ENCODE measurements at regions not wholly inside any gene's neighbourhood (a gene's known extent, or its start where the extent isn't known, plus 50 kb on each side); places are given as distances from the start of the nearest gene placed in this dataset.

DNA sequence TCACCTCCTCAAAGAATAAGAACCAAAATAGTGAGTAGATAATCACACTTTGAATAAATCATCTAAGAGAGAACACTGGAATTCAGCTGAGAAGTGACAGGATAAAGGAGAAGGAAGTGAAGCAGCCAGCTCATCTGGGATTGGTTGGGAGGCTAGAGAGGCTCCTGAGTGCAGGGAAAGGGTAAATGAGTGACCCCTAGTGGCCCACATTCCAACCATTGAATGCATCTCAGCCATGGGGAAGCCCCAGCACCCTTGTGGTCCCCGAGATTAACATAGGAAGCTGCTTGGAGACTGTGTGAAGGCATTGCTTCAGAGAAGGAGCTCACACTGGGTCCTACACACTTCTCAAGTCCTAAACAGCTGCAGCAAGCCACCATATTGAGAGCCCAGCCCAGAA lies 82.3 kb downstream of the JRKL start:
- intact Hi-C loops (cut with DNase I; ENCODE audit: low total_unique reads) = no loop called here
- Histone ChIP-seq H3K4me1 (no peaks in the 10 kb centered on the region), H3K9me3 (peaks cover 4 to 20% of the 10 kb centered on the region in 2 donors), H3K27ac (no peak overlapping the region), H3K36me3 (no peaks in the 10 kb centered on the region), H3K4me3 (no peak overlapping the region), H3K27me3 (no peaks in the 10 kb centered on the region)
- TF ChIP-seq CTCF (IDR thresholded peaks at IDR 0.05) = no peak
- TF ChIP-seq POLR2AphosphoS5 (IDR thresholded peaks at IDR 0.05) = no peak
- no peak for TF ChIP-seq POLR2A (IDR thresholded peaks at IDR 0.05)
- no peak for DNase-seq (ENCODE audit: low spot score in 2 of 2)

DNA sequence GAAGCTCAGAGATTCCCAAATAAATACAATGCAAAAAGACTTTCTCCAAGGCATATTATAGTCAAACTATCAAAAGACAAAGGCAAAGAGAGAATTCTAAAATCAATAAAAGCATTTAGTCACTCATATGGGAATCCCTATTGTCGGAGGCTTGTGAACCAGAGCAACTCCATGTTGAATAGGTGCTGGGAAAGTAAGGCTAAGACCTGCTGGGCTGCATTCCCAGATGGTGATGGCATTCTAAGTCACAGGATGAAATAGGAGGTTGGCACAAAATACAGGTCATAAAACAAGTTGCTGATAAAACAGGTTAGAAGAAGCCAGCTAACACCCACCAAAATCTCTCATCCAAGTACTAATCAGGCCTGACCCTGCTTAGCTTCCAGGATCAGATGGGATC lies 84.5 kb downstream of the JRKL start:
- no peak overlapping the region for H3K4me3 ChIP-seq
- intact Hi-C loops (cut with DNase I; ENCODE audit: low total_unique reads) = no loop called here

GRCh38 chr11:96481204-96481603 lies 91.4 kb downstream of the JRKL start:
- no peak for DNase-seq (ENCODE audit: low spot score in 2 of 2)
- Histone ChIP-seq H3K9me3 (peaks cover 0 to 11% of the 10 kb centered on the region in 2 donors), H3K4me1 (no peaks in the 10 kb centered on the region), H3K27me3 (no peaks in the 10 kb centered on the region), H3K27ac (no peak overlapping the region), H3K4me3 (no peak overlapping the region), H3K36me3 (no peaks in the 10 kb centered on the region)
- TF ChIP-seq CTCF (IDR thresholded peaks at IDR 0.05) (no peak), POLR2AphosphoS5 (IDR thresholded peaks at IDR 0.05) (no peak), POLR2A (IDR thresholded peaks at IDR 0.05) (no peak)
- intact Hi-C loops (cut with DNase I; ENCODE audit: low total_unique reads) = no loop called here

More for the DNA sequence above, 84.5 kb downstream of the JRKL start:
- DNase-seq (ENCODE audit: low spot score in 2 of 2) = no peak
- H3K4me1 ChIP-seq = no peaks in the 10 kb centered on the region
- no peaks in the 10 kb centered on the region for H3K27me3 ChIP-seq
- no peaks in the 10 kb centered on the region for H3K36me3 ChIP-seq
- no peak for TF ChIP-seq POLR2A (IDR thresholded peaks at IDR 0.05)
- no peak for TF ChIP-seq CTCF (IDR thresholded peaks at IDR 0.05)
- no peak for TF ChIP-seq POLR2AphosphoS5 (IDR thresholded peaks at IDR 0.05)
- H3K9me3 ChIP-seq = peaks cover 4 to 26% of the 10 kb centered on the region in 2 donors
- no peak overlapping the region for H3K27ac ChIP-seq

GRCh38 chr11:96481771-96482170 lies 92.0 kb downstream of the JRKL start:
- no peak overlapping the region for H3K4me3 ChIP-seq
- DNase-seq (ENCODE audit: low spot score in 2 of 2) = no peak
- peaks cover 0 to 6% of the 10 kb centered on the region in 2 donors for H3K9me3 ChIP-seq
- no peak overlapping the region for H3K27ac ChIP-seq
- TF ChIP-seq POLR2A (IDR thresholded peaks at IDR 0.05) (no peak), POLR2AphosphoS5 (IDR thresholded peaks at IDR 0.05) (no peak), CTCF (IDR thresholded peaks at IDR 0.05) (no peak)
- no peaks in the 10 kb centered on the region for H3K4me1 ChIP-seq
- H3K36me3 ChIP-seq = no peaks in the 10 kb centered on the region
- H3K27me3 ChIP-seq = no peaks in the 10 kb centered on the region
- intact Hi-C loops (cut with DNase I; ENCODE audit: low total_unique reads) = no loop called here

DNA sequence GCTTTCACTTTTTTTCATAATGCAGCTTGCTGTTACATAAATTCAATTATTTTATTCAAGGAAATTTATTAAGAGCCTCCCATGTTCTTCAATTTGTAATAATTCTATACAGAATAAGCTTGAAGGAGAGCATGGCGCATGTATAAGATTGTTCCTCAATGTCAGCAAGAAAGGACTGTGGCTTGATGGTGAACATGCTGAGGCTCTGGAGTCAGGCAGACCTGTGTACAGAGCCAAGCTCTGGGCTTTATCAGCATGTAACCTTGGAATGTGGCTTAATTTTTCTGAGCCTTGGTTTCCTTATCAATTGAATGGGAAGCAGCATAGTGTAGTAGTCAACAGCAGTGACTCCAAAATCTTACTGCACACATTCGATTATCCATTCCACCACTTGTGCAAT lies 92.4 kb downstream of the JRKL start:
- Histone ChIP-seq H3K27me3 (no peaks in the 10 kb centered on the region), H3K4me1 (no peaks in the 10 kb centered on the region), H3K27ac (no peak overlapping the region), H3K4me3 (no peak overlapping the region), H3K36me3 (no peaks in the 10 kb centered on the region), H3K9me3 (peaks cover 0 to 6% of the 10 kb centered on the region in 2 donors)
- TF ChIP-seq POLR2AphosphoS5 (IDR thresholded peaks at IDR 0.05) = no peak
- TF ChIP-seq POLR2A (IDR thresholded peaks at IDR 0.05) = no peak
- TF ChIP-seq CTCF (IDR thresholded peaks at IDR 0.05) = no peak
- intact Hi-C loops (cut with DNase I; ENCODE audit: low total_unique reads) = no loop called here
- DNase-seq (ENCODE audit: low spot score in 2 of 2) = no peak

All from breast epithelium (tissue), 4 donors.